ENCODE measurements at regions not wholly inside any gene's neighbourhood (a gene's known extent, or its start where the extent isn't known, plus 50 kb on each side); places are given as distances from the start of the nearest gene placed in this dataset.

- no peak for TF ChIP-seq CTCF (IDR thresholded peaks at IDR 0.05)
- TF ChIP-seq POLR2A (IDR thresholded peaks at IDR 0.05), result no peak
- Histone ChIP-seq H3K9me3 (replicated peaks in 1 of 3) (no peaks in the 10 kb centered on the region), H3K27ac (no peak overlapping the region), H3K4me3 (no peak overlapping the region), H3K4me1 (replicated peaks in 1 of 2) (no peaks in the 10 kb centered on the region), H3K36me3 (replicated peaks in 1 of 2) (no peaks in the 10 kb centered on the region), H3K27me3 (no peaks in the 10 kb centered on the region)
- WGBS, 4 donors, result 46 to 64% (median 49%) methylated on average over 2 of the region's 2 CpGs
- intact Hi-C loops (cut with DNase I), result no loop called here
- DNase-seq, result no peak
These were observed 1300.5 kb downstream of the ARAP2 start for GRCh38 chr4:34943741-34944386.

- Histone ChIP-seq H3K27ac (no peak overlapping the region), H3K36me3 (replicated peaks in 1 of 2) (no peaks in the 10 kb centered on the region), H3K4me1 (replicated peaks in 1 of 2) (no peaks in the 10 kb centered on the region), H3K4me3 (no peak overlapping the region), H3K27me3 (no peaks in the 10 kb centered on the region), H3K9me3 (replicated peaks in 1 of 3) (no peaks in the 10 kb centered on the region)
- 40 to 53% (median 50%) methylated on average over 2 of the region's 2 CpGs for WGBS, 4 donors
- TF ChIP-seq POLR2A (IDR thresholded peaks at IDR 0.05), result no peak
- no peak for DNase-seq
- intact Hi-C loops (cut with DNase I), result no loop called here
These were observed 1293.4 kb downstream of the ARAP2 start for GRCh38 chr4:34950926-34951325.

- TF ChIP-seq CTCF (IDR thresholded peaks at IDR 0.05) (no peak), POLR2A (IDR thresholded peaks at IDR 0.05) (no peak)
- H3K4me1 ChIP-seq (replicated peaks in 1 of 2), result no peaks in the 10 kb centered on the region
- no peak for DNase-seq
- H3K27ac ChIP-seq, result no peak overlapping the region
- no peaks in the 10 kb centered on the region for H3K9me3 ChIP-seq (replicated peaks in 1 of 3)
- 71 to 90% (median 77%) methylated on average over 8 to 9 of the region's 9 CpGs for WGBS, 4 donors
- no peak overlapping the region for H3K4me3 ChIP-seq
- intact Hi-C loops (cut with DNase I), result no loop called here
- no peaks in the 10 kb centered on the region for H3K36me3 ChIP-seq (replicated peaks in 1 of 2)
- no peaks in the 10 kb centered on the region for H3K27me3 ChIP-seq
These were observed 1291.0 kb downstream of the ARAP2 start for GRCh38 chr4:34953145-34953799.

- no peak overlapping the region for H3K4me3 ChIP-seq
- no peak overlapping the region for H3K27ac ChIP-seq
- no peak for TF ChIP-seq CTCF (IDR thresholded peaks at IDR 0.05)
- TF ChIP-seq POLR2A (IDR thresholded peaks at IDR 0.05), result no peak
- no peaks in the 10 kb centered on the region for H3K4me1 ChIP-seq (replicated peaks in 1 of 2)
- whole genome bisulfite sequencing, 4 donors, result 33 to 63% (median 41%) methylated on average over 2 of the region's 2 CpGs
- H3K9me3 ChIP-seq (replicated peaks in 1 of 3), result no peaks in the 10 kb centered on the region
- no peaks in the 10 kb centered on the region for H3K36me3 ChIP-seq (replicated peaks in 1 of 2)
- DNase-seq, result no peak
- intact Hi-C loops (cut with DNase I), result no loop called here
- H3K27me3 ChIP-seq, result no peaks in the 10 kb centered on the region
These were observed 1279.7 kb downstream of the ARAP2 start for GRCh38 chr4:34964613-34965012.

- intact Hi-C loops (cut with DNase I), result no loop called here
- TF ChIP-seq POLR2A (IDR thresholded peaks at IDR 0.05), result no peak
- TF ChIP-seq CTCF (IDR thresholded peaks at IDR 0.05), result no peak
- no peak overlapping the region for H3K4me3 ChIP-seq
- H3K36me3 ChIP-seq (replicated peaks in 1 of 2), result no peaks in the 10 kb centered on the region
- H3K4me1 ChIP-seq (replicated peaks in 1 of 2), result no peaks in the 10 kb centered on the region
- 85 to 90% (median 88%) methylated on average over 3 of the region's 3 CpGs for WGBS, 4 donors
- no peak overlapping the region for H3K27ac ChIP-seq
- no peaks in the 10 kb centered on the region for H3K27me3 ChIP-seq
- no peaks in the 10 kb centered on the region for H3K9me3 ChIP-seq (replicated peaks in 1 of 3)
- no peak for DNase-seq
These were observed 1272.1 kb downstream of the ARAP2 start for GRCh38 chr4:34972189-34972588.

All from adrenal gland (tissue), 9 donors.